BJ (cell line): ENCODE measurements at regions not wholly inside any gene's neighbourhood (a gene's known extent, or its start where the extent isn't known, plus 50 kb on each side); places are given as distances from the start of the nearest gene placed in this dataset.
"Not testable (repeated sequence)": the region's sequence is repeated elsewhere in the genome, so short reads cannot be mapped to it uniquely, and the experiment has no call there.

Source experiments
- CTCF ChIA-PET: fragments of 350-600 bp; formaldehyde crosslinking; extraction: SDS; loops from one replicate; lab custom pipeline; 2021; ENCODE audit warnings: antibody characterized with exemption, inconsistent platforms; lab: Yijun Ruan, JAX
- POLR2A ChIA-PET: fragments of 300-600 bp; sonication (Branson Sonifier 250); formaldehyde crosslinking; extraction: SDS; loops from one replicate; lab custom pipeline; 2021; ENCODE audit warnings: antibody characterized with exemption; lab: Charles Lee
- DNase-seq: peaks from one replicate; pipeline ENCODE4 v3.0.0-alpha.2; 2011; ENCODE audit warnings: low read depth
- H3K27me3 ChIP-seq: 2 replicates; pipeline ENCODE4 v1.6.0; 2011; ENCODE audit warnings: low read length; ENCODE audit not compliant: control insufficient read depth, insufficient read depth
- H3K36me3 ChIP-seq: 2 replicates; pipeline ENCODE4 v1.5.1; 2011; ENCODE audit warnings: low read length; ENCODE audit not compliant: control insufficient read depth, insufficient read depth
- H3K4me3 ChIP-seq: 2 replicates; pipeline ENCODE4 v1.5.1; 2011; ENCODE audit warnings: low read depth, mild to moderate bottlenecking, control low read depth, low read length
- CTCF ChIP-seq: IDR thresholded peaks from 2 replicates; pipeline ENCODE4 v1.5.1; 2011; ENCODE audit warnings: low read depth, mild to moderate bottlenecking, control low read depth, inconsistent platforms, low read length, moderate library complexity; ENCODE audit not compliant: insufficient read depth

GRCh38 chr13:80074143-80074752 is 266.7 kb downstream of the SPRY2 start:
- POLR2A ChIA-PET, result no interaction called here
- no peak for DNase-seq
- Histone ChIP-seq H3K27me3 (no peaks in the 10 kb centered on the region), H3K4me3 (no peak overlapping the region), H3K36me3 (no peaks in the 10 kb centered on the region)
- CTCF ChIA-PET, result no interaction called here
- no peak for TF ChIP-seq CTCF

GRCh38 chr13:80072231-80072630 is 268.7 kb downstream of the SPRY2 start:
- POLR2A ChIA-PET, result no interaction called here
- no peak for DNase-seq
- Histone ChIP-seq H3K4me3 (no peak overlapping the region), H3K27me3 (no peaks in the 10 kb centered on the region), H3K36me3 (no peaks in the 10 kb centered on the region)
- TF ChIP-seq CTCF, result no peak
- CTCF ChIA-PET, result no interaction called here

GRCh38 chr13:80070024-80070703 is 270.8 kb downstream of the SPRY2 start:
- POLR2A ChIA-PET, result no interaction called here
- no peak overlapping the region for H3K4me3 ChIP-seq
- no peak for TF ChIP-seq CTCF
- H3K27me3 ChIP-seq, result no peaks in the 10 kb centered on the region
- CTCF ChIA-PET, result no interaction called here
- H3K36me3 ChIP-seq, result no peaks in the 10 kb centered on the region
- DNase-seq, result no peak

- DNase-seq, result no peak
- Histone ChIP-seq H3K36me3 (no peaks in the 10 kb centered on the region), H3K27me3 (no peaks in the 10 kb centered on the region), H3K4me3 (no peak overlapping the region)
- ChIA-PET POLR2A (no interaction called here), CTCF (no interaction called here)
- no peak for TF ChIP-seq CTCF
Observed at GRCh38 chr13:80069374-80069773, 271.6 kb downstream of the SPRY2 start.

- ChIA-PET POLR2A (no interaction called here), CTCF (no interaction called here)
- H3K27me3 ChIP-seq, result no peaks in the 10 kb centered on the region
- no peak for DNase-seq
- TF ChIP-seq CTCF, result no peak
- H3K4me3 ChIP-seq, result no peak overlapping the region
- no peaks in the 10 kb centered on the region for H3K36me3 ChIP-seq
Observed at GRCh38 chr13:80065996-80066395, 274.9 kb downstream of the SPRY2 start.

- POLR2A ChIA-PET, H3K4me3 ChIP-seq, H3K36me3 ChIP-seq, CTCF ChIA-PET, H3K27me3 ChIP-seq, DNase-seq: not testable (repeated sequence)
Observed at GRCh38 chr13:80062416-80062815, 278.5 kb downstream of the SPRY2 start.
